Mucosa of rectum (tissue), 2 donors: ENCODE measurements at regions not wholly inside any gene's neighbourhood (a gene's known extent, or its start where the extent isn't known, plus 50 kb on each side); places are given as distances from the start of the nearest gene placed in this dataset.
"Not testable (repeated sequence)": the region's sequence is repeated elsewhere in the genome, so short reads cannot be mapped to it uniquely, and the experiment has no call there.

Source experiments
- H3K27ac ChIP-seq, 2 donors: one replicate each; pipeline ENCODE4 v1.7.0; 2013; ENCODE audit warnings: inconsistent platforms in 2 of 2, low read depth in 2 of 2, low read length in 2 of 2
- H3K27me3 ChIP-seq, 2 donors: one replicate each; pipeline ENCODE4 v1.7.0; 2013; ENCODE audit warnings: low read length in 2 of 2; ENCODE audit not compliant: control insufficient read depth in 2 of 2, insufficient read depth in 2 of 2
- H3K36me3 ChIP-seq, 2 donors: one replicate each; pipeline ENCODE4 v1.7.0; 2013; ENCODE audit warnings: low read length in 2 of 2; ENCODE audit not compliant: control insufficient read depth in 2 of 2, insufficient read depth in 2 of 2
- H3K4me1 ChIP-seq, 2 donors: one replicate each; pipeline ENCODE4 v1.7.0; 2013; ENCODE audit warnings: low read length in 2 of 2, mild to moderate bottlenecking in 1 of 2; ENCODE audit not compliant: control insufficient read depth in 2 of 2, insufficient read depth in 2 of 2
- H3K4me3 ChIP-seq, 2 donors: one replicate each; pipeline ENCODE4 v1.7.0; 2013; ENCODE audit warnings: low read length in 2 of 2
- H3K9ac ChIP-seq, 2 donors: one replicate each; pipeline ENCODE4 v1.7.0; 2013; ENCODE audit warnings: low read length in 2 of 2, low read depth in 1 of 2, mild to moderate bottlenecking in 1 of 2
- H3K9me3 ChIP-seq, 2 donors: one replicate each; pipeline ENCODE4 v1.7.0; 2013; ENCODE audit warnings: low read length in 2 of 2; ENCODE audit not compliant: control insufficient read depth in 2 of 2
- donor health status: healthy.
- donor health status: Normal muscosa, but diverticular disease.

- H3K9ac ChIP-seq, result no peak overlapping the region
- H3K4me1 ChIP-seq, result peaks cover 3% of the 10 kb centered on the region in 2 donors
- no peak overlapping the region for H3K4me3 ChIP-seq
- no peaks in the 10 kb centered on the region for H3K36me3 ChIP-seq
- H3K27ac ChIP-seq, result no peak overlapping the region
- H3K9me3 ChIP-seq, result no peaks in the 10 kb centered on the region
- H3K27me3 ChIP-seq, result peaks cover 0 to 3% of the 10 kb centered on the region in 2 donors
Measured at GRCh38 chr7:356691-357462, 66.9 kb downstream of the FOXL3 start.

- H3K4me3 ChIP-seq, result no peak overlapping the region
- no peaks in the 10 kb centered on the region for H3K36me3 ChIP-seq
- peaks cover 0 to 3% of the 10 kb centered on the region in 2 donors for H3K27me3 ChIP-seq
- no peak overlapping the region for H3K27ac ChIP-seq
- H3K4me1 ChIP-seq, result peaks cover 5 to 11% of the 10 kb centered on the region in 2 donors
- H3K9me3 ChIP-seq, result no peaks in the 10 kb centered on the region
- H3K9ac ChIP-seq, result no peak overlapping the region
Measured at GRCh38 chr7:357531-358209, 67.7 kb downstream of the FOXL3 start.

- H3K4me1 ChIP-seq, result peaks cover 5 to 12% of the 10 kb centered on the region in 2 donors
- H3K36me3 ChIP-seq, result no peaks in the 10 kb centered on the region
- no peak overlapping the region for H3K9ac ChIP-seq
- H3K27ac ChIP-seq, result no peak overlapping the region
- peaks cover 2 to 3% of the 10 kb centered on the region in 2 donors for H3K27me3 ChIP-seq
- no peaks in the 10 kb centered on the region for H3K9me3 ChIP-seq
- no peak overlapping the region for H3K4me3 ChIP-seq
Measured at GRCh38 chr7:358352-358751, 68.4 kb downstream of the FOXL3 start.

- Histone ChIP-seq H3K27me3 (peaks cover 3 to 5% of the 10 kb centered on the region in 2 donors), H3K9ac (no peak overlapping the region), H3K4me1 (peaks cover 7 to 12% of the 10 kb centered on the region in 2 donors), H3K36me3 (no peaks in the 10 kb centered on the region), H3K27ac (no peak overlapping the region), H3K9me3 (no peaks in the 10 kb centered on the region), H3K4me3 (no peak overlapping the region)
Measured at GRCh38 chr7:359226-359765, 69.3 kb downstream of the FOXL3 start.

- Histone ChIP-seq H3K27me3 (peaks cover 3 to 5% of the 10 kb centered on the region in 2 donors), H3K9ac (no peak overlapping the region), H3K4me3 (no peak overlapping the region), H3K9me3 (no peaks in the 10 kb centered on the region), H3K36me3 (no peaks in the 10 kb centered on the region), H3K4me1 (peaks cover 7 to 12% of the 10 kb centered on the region in 2 donors), H3K27ac (no peak overlapping the region)
Measured at GRCh38 chr7:359766-360361, 69.9 kb downstream of the FOXL3 start.

GRCh38 chr7:360454-361100 is 70.6 kb downstream of the FOXL3 start:
- no peak overlapping the region for H3K4me3 ChIP-seq
- H3K27me3 ChIP-seq, result peaks cover 4 to 5% of the 10 kb centered on the region in 2 donors
- peaks cover 7 to 12% of the 10 kb centered on the region in 2 donors for H3K4me1 ChIP-seq
- H3K36me3 ChIP-seq, result no peaks in the 10 kb centered on the region
- H3K9me3 ChIP-seq, result no peaks in the 10 kb centered on the region
- no peak overlapping the region for H3K9ac ChIP-seq
- H3K27ac ChIP-seq, result no peak overlapping the region

- H3K27me3 ChIP-seq, H3K9ac ChIP-seq: not testable (repeated sequence)
- peaks cover 7 to 12% of the 10 kb centered on the region in 2 donors for H3K4me1 ChIP-seq
Measured at GRCh38 chr7:361182-361581, 71.2 kb downstream of the FOXL3 start.

GRCh38 chr7:361680-362401 is 71.9 kb downstream of the FOXL3 start:
- H3K4me1 ChIP-seq, result peaks cover 7 to 12% of the 10 kb centered on the region in 2 donors
- H3K9ac ChIP-seq, result peak overlapping the region in 1 of 2 donors; percentile 24
- no peaks in the 10 kb centered on the region for H3K9me3 ChIP-seq
- no peaks in the 10 kb centered on the region for H3K36me3 ChIP-seq
- H3K4me3 ChIP-seq, result peak overlapping the region; percentile 6 to 62
- no peak overlapping the region for H3K27ac ChIP-seq
- peaks cover 5% of the 10 kb centered on the region in 2 donors for H3K27me3 ChIP-seq

More at GRCh38 chr7:361182-361581, 71.2 kb downstream of the FOXL3 start:
- H3K27ac ChIP-seq, H3K36me3 ChIP-seq, H3K4me3 ChIP-seq, H3K9me3 ChIP-seq: not testable (repeated sequence)

GRCh38 chr7:362402-363096 is 72.6 kb downstream of the FOXL3 start:
- Histone ChIP-seq H3K9ac (peak overlapping the region in 1 of 2 donors; percentile 24), H3K4me3 (peak overlapping the region; percentile 6 to 62), H3K27me3 (peaks cover 5% of the 10 kb centered on the region in 2 donors), H3K27ac (no peak overlapping the region), H3K36me3 (no peaks in the 10 kb centered on the region), H3K4me1 (peaks cover 7 to 12% of the 10 kb centered on the region in 2 donors), H3K9me3 (no peaks in the 10 kb centered on the region)
